GM23338 (cell line): ENCODE measurements at regions not wholly inside any gene's neighbourhood (a gene's known extent, or its start where the extent isn't known, plus 50 kb on each side); places are given as distances from the start of the nearest gene placed in this dataset.

Source experiments
- CREB1 ChIP-seq: fragments of 250-450 bp; sonication (Bioruptor Pico); IDR thresholded peaks from 2 replicates; pipeline ENCODE4 v1.5.0; 2020; ENCODE audit warnings: low read depth, mild to moderate bottlenecking, moderate library complexity
- JUNB ChIP-seq: IDR thresholded peaks from one replicate; pipeline ENCODE4 v1.6.1; 2016; ENCODE audit warnings: antibody characterized with exemption; ENCODE audit not compliant: unreplicated experiment
- POLR2AphosphoS5 ChIP-seq: IDR thresholded peaks from 2 replicates; pipeline ENCODE4 v1.6.1; 2016; ENCODE audit warnings: antibody characterized with exemption, low read depth
- ZNF331 ChIP-seq: fragments of 250-450 bp; sonication (Bioruptor Pico); IDR thresholded peaks from 2 replicates; pipeline ENCODE4 v1.5.0; 2020; ENCODE audit warnings: low read depth, mild to moderate bottlenecking, moderate library complexity
- TF ChIP-seq, protein P1 (sequence below): fragments of 250-450 bp; sonication (Bioruptor Pico); IDR thresholded peaks from 2 replicates; pipeline ENCODE4 v1.5.0; 2020; ENCODE audit warnings: mild to moderate bottlenecking, moderate library complexity
- TF ChIP-seq, protein P2 (sequence below): IDR thresholded peaks from one replicate; pipeline ENCODE4 v1.6.1; 2018; ENCODE audit warnings: antibody characterized with exemption; ENCODE audit not compliant: unreplicated experiment
- TF ChIP-seq, protein P3 (sequence below), 2 experiments: fragments of 200-600 bp in 1 of 2; sonication (generic) in 1 of 2; conservative IDR thresholded peaks; 2 replicates each; pipeline versions ENCODE4 v1.5.1 to v1.6.1; 2016 to 2017; ENCODE audit warnings: antibody characterized with exemption in 2 of 2, low read depth in 2 of 2, mild to moderate bottlenecking in 2 of 2, moderate library complexity in 1 of 2
- TF ChIP-seq, protein P4 (sequence below): IDR thresholded peaks from 2 replicates; pipeline ENCODE4 v1.6.1; 2016; ENCODE audit warnings: antibody characterized with exemption

DNA sequence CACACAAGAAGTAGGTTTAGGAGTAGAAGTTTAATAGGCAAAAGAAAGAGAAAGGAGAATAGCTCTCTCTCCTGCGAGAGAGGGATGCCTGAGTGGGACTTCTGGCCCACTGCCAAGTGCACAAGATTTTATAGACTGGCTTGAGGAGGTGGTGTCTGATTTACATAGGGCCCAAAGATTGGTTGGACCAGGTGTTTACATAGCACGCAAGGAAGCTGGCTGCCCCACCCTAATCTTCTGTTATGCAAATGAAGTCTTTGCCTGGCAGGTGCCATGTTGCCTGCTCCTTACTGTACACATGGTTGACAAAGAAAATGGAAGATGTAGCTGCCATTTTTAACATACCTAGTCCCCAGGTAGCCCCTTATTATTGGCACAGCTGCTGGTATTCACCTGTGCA lies 170.8 kb upstream of the GATB start (continued):
- TF ChIP-seq, protein P1, sequence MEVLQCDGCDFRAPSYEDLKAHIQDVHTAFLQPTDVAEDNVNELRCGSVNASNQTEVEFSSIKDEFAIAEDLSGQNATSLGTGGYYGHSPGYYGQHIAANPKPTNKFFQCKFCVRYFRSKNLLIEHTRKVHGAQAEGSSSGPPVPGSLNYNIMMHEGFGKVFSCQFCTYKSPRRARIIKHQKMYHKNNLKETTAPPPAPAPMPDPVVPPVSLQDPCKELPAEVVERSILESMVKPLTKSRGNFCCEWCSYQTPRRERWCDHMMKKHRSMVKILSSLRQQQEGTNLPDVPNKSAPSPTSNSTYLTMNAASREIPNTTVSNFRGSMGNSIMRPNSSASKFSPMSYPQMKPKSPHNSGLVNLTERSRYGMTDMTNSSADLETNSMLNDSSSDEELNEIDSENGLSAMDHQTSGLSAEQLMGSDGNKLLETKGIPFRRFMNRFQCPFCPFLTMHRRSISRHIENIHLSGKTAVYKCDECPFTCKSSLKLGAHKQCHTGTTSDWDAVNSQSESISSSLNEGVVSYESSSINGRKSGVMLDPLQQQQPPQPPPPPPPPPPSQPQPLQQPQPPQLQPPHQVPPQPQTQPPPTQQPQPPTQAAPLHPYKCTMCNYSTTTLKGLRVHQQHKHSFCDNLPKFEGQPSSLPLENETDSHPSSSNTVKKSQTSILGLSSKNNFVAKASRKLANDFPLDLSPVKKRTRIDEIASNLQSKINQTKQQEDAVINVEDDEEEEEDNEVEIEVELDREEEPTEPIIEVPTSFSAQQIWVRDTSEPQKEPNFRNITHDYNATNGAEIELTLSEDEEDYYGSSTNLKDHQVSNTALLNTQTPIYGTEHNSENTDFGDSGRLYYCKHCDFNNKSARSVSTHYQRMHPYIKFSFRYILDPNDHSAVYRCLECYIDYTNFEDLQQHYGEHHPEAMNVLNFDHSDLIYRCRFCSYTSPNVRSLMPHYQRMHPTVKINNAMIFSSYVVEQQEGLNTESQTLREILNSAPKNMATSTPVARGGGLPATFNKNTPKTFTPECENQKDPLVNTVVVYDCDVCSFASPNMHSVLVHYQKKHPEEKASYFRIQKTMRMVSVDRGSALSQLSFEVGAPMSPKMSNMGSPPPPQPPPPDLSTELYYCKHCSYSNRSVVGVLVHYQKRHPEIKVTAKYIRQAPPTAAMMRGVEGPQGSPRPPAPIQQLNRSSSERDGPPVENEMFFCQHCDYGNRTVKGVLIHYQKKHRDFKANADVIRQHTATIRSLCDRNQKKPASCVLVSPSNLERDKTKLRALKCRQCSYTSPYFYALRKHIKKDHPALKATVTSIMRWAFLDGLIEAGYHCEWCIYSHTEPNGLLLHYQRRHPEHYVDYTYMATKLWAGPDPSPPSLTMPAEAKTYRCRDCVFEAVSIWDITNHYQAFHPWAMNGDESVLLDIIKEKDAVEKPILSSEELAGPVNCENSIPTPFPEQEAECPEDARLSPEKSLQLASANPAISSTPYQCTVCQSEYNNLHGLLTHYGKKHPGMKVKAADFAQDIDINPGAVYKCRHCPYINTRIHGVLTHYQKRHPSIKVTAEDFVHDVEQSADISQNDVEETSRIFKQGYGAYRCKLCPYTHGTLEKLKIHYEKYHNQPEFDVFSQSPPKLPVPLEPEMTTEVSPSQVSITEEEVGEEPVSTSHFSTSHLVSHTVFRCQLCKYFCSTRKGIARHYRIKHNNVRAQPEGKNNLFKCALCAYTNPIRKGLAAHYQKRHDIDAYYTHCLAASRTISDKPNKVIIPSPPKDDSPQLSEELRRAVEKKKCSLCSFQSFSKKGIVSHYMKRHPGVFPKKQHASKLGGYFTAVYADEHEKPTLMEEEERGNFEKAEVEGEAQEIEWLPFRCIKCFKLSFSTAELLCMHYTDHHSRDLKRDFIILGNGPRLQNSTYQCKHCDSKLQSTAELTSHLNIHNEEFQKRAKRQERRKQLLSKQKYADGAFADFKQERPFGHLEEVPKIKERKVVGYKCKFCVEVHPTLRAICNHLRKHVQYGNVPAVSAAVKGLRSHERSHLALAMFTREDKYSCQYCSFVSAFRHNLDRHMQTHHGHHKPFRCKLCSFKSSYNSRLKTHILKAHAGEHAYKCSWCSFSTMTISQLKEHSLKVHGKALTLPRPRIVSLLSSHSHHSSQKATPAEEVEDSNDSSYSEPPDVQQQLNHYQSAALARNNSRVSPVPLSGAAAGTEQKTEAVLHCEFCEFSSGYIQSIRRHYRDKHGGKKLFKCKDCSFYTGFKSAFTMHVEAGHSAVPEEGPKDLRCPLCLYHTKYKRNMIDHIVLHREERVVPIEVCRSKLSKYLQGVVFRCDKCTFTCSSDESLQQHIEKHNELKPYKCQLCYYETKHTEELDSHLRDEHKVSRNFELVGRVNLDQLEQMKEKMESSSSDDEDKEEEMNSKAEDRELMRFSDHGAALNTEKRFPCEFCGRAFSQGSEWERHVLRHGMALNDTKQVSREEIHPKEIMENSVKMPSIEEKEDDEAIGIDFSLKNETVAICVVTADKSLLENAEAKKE: no peak
- no peak for TF ChIP-seq CREB1
- TF ChIP-seq, protein P2, sequence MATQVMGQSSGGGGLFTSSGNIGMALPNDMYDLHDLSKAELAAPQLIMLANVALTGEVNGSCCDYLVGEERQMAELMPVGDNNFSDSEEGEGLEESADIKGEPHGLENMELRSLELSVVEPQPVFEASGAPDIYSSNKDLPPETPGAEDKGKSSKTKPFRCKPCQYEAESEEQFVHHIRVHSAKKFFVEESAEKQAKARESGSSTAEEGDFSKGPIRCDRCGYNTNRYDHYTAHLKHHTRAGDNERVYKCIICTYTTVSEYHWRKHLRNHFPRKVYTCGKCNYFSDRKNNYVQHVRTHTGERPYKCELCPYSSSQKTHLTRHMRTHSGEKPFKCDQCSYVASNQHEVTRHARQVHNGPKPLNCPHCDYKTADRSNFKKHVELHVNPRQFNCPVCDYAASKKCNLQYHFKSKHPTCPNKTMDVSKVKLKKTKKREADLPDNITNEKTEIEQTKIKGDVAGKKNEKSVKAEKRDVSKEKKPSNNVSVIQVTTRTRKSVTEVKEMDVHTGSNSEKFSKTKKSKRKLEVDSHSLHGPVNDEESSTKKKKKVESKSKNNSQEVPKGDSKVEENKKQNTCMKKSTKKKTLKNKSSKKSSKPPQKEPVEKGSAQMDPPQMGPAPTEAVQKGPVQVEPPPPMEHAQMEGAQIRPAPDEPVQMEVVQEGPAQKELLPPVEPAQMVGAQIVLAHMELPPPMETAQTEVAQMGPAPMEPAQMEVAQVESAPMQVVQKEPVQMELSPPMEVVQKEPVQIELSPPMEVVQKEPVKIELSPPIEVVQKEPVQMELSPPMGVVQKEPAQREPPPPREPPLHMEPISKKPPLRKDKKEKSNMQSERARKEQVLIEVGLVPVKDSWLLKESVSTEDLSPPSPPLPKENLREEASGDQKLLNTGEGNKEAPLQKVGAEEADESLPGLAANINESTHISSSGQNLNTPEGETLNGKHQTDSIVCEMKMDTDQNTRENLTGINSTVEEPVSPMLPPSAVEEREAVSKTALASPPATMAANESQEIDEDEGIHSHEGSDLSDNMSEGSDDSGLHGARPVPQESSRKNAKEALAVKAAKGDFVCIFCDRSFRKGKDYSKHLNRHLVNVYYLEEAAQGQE: no peak
- TF ChIP-seq, protein P3, sequence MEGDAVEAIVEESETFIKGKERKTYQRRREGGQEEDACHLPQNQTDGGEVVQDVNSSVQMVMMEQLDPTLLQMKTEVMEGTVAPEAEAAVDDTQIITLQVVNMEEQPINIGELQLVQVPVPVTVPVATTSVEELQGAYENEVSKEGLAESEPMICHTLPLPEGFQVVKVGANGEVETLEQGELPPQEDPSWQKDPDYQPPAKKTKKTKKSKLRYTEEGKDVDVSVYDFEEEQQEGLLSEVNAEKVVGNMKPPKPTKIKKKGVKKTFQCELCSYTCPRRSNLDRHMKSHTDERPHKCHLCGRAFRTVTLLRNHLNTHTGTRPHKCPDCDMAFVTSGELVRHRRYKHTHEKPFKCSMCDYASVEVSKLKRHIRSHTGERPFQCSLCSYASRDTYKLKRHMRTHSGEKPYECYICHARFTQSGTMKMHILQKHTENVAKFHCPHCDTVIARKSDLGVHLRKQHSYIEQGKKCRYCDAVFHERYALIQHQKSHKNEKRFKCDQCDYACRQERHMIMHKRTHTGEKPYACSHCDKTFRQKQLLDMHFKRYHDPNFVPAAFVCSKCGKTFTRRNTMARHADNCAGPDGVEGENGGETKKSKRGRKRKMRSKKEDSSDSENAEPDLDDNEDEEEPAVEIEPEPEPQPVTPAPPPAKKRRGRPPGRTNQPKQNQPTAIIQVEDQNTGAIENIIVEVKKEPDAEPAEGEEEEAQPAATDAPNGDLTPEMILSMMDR (conservative IDR thresholded peaks at IDR 0.05; ENCODE audit: low read depth in 2 of 2): no peak
- TF ChIP-seq ZNF331 (CRISPR knock-in tag): no peak
- TF ChIP-seq, protein P4, sequence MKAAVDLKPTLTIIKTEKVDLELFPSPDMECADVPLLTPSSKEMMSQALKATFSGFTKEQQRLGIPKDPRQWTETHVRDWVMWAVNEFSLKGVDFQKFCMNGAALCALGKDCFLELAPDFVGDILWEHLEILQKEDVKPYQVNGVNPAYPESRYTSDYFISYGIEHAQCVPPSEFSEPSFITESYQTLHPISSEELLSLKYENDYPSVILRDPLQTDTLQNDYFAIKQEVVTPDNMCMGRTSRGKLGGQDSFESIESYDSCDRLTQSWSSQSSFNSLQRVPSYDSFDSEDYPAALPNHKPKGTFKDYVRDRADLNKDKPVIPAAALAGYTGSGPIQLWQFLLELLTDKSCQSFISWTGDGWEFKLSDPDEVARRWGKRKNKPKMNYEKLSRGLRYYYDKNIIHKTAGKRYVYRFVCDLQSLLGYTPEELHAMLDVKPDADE: no peak
- no peak for TF ChIP-seq JUNB
- TF ChIP-seq POLR2AphosphoS5: no peak
